ENCODE measurements at regions not wholly inside any gene's neighbourhood (a gene's known extent, or its start where the extent isn't known, plus 50 kb on each side); places are given as distances from the start of the nearest gene placed in this dataset.

GRCh38 chr6:145497006-145497405 lies 238.3 kb downstream of the EPM2A start:
- DNase-seq (ENCODE audit: low spot score) = no peak

- DNase-seq (ENCODE audit: low spot score) = no peak
Observed at GRCh38 chr6:145498425-145498824, 236.9 kb downstream of the EPM2A start.

- DNase-seq (ENCODE audit: low spot score) = no peak
Observed at GRCh38 chr6:145502416-145502815, 232.9 kb downstream of the EPM2A start.

- DNase-seq (ENCODE audit: low spot score) = no peak
Observed at GRCh38 chr6:145506136-145506535, 229.2 kb downstream of the EPM2A start.

- DNase-seq (ENCODE audit: low spot score) = no peak
Observed at GRCh38 chr6:145506565-145506964, 228.8 kb downstream of the EPM2A start.

GRCh38 chr6:145507239-145507638 lies 228.1 kb downstream of the EPM2A start:
- no peak for DNase-seq (ENCODE audit: low spot score)

GRCh38 chr6:145508107-145508506 lies 227.2 kb downstream of the EPM2A start:
- no peak for DNase-seq (ENCODE audit: low spot score)

- no peak for DNase-seq (ENCODE audit: low spot score)
Observed at GRCh38 chr6:145517492-145517891, 217.8 kb downstream of the EPM2A start.

- no peak for DNase-seq (ENCODE audit: low spot score)
Observed at GRCh38 chr6:145525038-145525437, 210.3 kb downstream of the EPM2A start.

GRCh38 chr6:145529582-145529981 lies 205.7 kb downstream of the EPM2A start:
- DNase-seq (ENCODE audit: low spot score) = no peak

GRCh38 chr6:145530454-145530853 lies 204.9 kb downstream of the EPM2A start:
- no peak for DNase-seq (ENCODE audit: low spot score)

- DNase-seq (ENCODE audit: low spot score) = no peak
Observed at GRCh38 chr6:145531032-145531431, 204.3 kb downstream of the EPM2A start.

- no peak for DNase-seq (ENCODE audit: low spot score)
Observed at GRCh38 chr6:145531822-145532221, 203.5 kb downstream of the EPM2A start.

- no peak for DNase-seq (ENCODE audit: low spot score)
Observed at GRCh38 chr6:145532361-145532760, 203.0 kb downstream of the EPM2A start.

GRCh38 chr6:145534989-145535388 lies 200.3 kb downstream of the EPM2A start:
- DNase-seq (ENCODE audit: low spot score) = no peak

GRCh38 chr6:145538989-145539388 lies 196.3 kb downstream of the EPM2A start:
- DNase-seq (ENCODE audit: low spot score) = no peak

GRCh38 chr6:145539831-145540230 lies 195.5 kb downstream of the EPM2A start:
- DNase-seq (ENCODE audit: low spot score) = no peak

GRCh38 chr6:145540741-145541140 lies 194.6 kb downstream of the EPM2A start:
- no peak for DNase-seq (ENCODE audit: low spot score)

GRCh38 chr6:145544041-145544440 lies 191.3 kb downstream of the EPM2A start:
- no peak for DNase-seq (ENCODE audit: low spot score)

- no peak for DNase-seq (ENCODE audit: low spot score)
Observed at GRCh38 chr6:145544514-145544913, 190.8 kb downstream of the EPM2A start.

- DNase-seq (ENCODE audit: low spot score) = no peak
Observed at GRCh38 chr6:145546265-145546664, 189.1 kb downstream of the EPM2A start.

GRCh38 chr6:145547594-145548335 lies 187.6 kb downstream of the EPM2A start:
- no peak for DNase-seq (ENCODE audit: low spot score)

- DNase-seq (ENCODE audit: low spot score) = no peak
Observed at GRCh38 chr6:145548933-145549648, 186.2 kb downstream of the EPM2A start.

- DNase-seq (ENCODE audit: low spot score) = no peak
Observed at GRCh38 chr6:145551164-145551563, 184.2 kb downstream of the EPM2A start.

All from germinal center (tissue), 1 donor.